HG03520 (cell line): ENCODE measurements at regions not wholly inside any gene's neighbourhood (a gene's known extent, or its start where the extent isn't known, plus 50 kb on each side); places are given as distances from the start of the nearest gene placed in this dataset.

Experiments
- ATAC-seq: cut with Tn5 transposase; IDR thresholded peaks from one replicate; pipeline ENCODE4 v1.9.1; 2021; ENCODE audit warnings: mild to moderate bottlenecking, moderate library complexity; ENCODE audit not compliant: unreplicated experiment

GRCh38 chr7:20267482-20267881 is 50.3 kb upstream of the MACC1 start:
- no peak for ATAC-seq

GRCh38 chr7:20268824-20269223 is 51.6 kb upstream of the MACC1 start:
- ATAC-seq, result no peak

DNA sequence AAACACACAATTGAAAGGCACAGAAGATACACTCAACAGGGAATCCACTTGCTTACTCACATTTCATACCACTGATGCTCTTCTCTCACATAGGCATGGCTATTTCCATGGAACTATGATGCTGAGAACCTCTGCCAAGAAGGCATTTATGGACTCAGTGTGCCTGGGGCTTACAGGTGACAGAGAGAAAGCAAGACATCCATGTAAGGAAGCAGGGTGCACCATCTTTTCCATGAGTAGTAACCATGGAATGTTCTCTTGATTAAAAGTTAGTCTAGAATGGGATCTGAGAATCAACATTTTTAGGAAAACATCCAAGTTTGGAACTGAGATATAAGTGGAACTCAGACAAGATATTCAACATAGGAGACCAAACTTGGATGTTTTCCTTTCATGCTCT is 52.5 kb upstream of the MACC1 start:
- no peak for ATAC-seq

DNA sequence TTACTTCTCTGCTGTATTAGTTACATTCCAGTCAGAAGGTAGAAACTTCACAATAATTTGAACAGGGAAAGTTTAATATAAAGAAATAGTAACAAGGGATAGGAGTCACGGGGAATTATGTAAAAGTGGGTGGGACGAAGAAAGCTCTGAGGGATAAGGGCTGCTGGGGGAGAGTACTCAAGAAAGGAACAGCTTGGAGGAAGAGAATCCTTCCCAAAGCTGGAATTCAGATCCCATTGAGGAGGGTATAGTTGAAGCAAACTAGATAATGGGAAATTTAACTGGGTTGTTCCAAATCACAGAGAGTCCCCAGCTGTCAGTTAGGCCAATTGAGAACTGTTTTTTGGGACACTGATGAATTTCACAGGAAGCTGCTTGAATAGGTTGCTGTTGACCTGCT is 53.2 kb upstream of the MACC1 start:
- ATAC-seq, result no peak

DNA sequence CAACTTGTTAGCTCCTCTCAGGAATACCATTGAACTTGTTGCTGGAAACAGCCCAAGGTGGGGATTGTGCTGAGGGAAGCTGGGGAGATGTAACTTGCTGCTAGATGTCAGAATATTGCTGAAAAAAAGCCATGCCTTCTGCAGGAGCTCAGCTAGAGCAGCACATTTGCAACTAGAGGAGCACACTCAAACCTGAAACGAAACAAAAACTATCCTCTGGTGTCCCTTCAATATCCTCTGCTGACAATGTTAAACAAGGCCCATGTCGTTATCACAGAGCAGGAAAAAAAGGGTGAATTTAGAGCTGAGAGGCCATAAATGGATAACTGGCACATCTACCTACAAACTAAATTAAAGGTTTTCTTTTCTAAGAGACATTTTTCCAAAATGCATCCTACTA is 53.7 kb upstream of the MACC1 start:
- ATAC-seq, result peak; percentile 94

DNA sequence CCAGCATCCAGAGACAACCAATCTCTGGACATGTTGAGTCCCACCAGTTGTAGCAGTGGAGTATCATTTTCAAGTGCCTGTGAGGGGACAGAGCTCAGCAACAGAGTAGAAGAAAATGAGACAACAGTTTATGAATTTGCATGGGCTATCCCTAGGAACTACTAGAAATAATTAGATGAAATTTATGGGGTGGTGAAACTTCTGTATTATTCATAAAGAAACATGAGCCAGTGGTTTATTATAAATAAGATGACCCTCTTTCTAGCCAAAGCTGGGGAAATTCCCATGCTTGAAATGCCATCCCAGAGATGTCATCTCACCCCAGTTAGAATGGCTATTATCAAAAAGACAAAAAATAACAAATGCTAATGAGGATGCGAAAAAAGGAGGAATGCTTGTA is 55.1 kb upstream of the ITGB8 start:
- ATAC-seq, result no peak

- ATAC-seq, result no peak
Observed at GRCh38 chr7:20276705-20277472, 53.8 kb upstream of the ITGB8 start.

DNA sequence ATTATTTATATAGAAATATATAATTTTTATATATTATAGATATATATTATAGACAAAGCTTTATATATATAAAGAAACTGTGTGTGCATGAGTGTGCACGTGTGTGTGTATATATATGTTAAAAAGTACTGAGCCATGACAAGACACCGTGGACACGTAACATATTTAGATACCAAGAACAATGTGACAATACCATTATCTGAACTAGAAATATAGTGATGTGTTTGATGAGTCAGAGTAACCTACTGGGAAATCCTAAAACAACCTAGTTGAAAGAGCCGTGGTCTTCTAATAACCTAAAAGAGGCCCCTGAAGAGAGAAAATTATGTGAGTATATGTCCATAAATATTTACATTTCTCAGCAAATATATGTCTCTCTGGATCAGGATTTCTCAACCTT is 50.7 kb upstream of the ITGB8 start:
- no peak for ATAC-seq

DNA sequence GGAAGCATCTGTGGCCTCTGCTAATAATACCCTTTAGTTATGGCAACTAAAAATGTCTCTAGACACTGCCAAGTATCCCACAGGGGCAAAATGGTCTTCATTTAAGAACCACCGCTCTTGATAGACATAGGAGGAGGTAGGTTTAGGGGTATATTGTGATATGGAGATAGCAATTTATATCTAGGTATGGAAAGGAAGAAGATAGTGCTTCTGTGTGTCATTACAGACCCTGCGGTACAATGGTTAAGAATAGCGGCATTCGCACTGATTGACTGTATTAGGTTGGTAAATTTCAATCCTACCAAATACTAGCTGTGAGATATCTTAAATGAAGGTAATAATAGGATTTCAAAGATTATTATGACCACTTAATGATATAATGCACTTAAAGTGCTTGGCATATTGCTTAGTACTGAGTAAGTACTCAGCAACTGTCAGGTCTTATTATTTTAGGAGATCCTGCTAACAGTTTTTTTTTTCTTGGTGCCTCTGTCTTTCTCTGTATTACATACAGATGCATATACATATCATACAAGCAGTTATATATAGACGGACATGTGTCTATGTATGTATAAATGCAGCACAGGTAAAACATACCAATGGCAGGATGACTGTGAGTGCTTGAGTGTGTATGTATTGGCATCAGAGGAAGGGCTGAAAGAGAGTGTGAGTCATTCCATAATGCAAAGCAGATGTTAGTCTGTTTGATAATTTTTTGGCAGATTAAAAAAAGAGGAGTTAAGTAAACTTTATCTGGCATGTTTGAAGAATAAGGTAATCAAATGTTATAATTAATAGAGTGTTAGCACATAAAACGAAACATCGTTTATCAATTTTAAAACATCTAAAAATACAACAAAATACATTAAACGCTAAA is 50.0 kb upstream of the ITGB8 start:
- no peak for ATAC-seq
